ENCODE measurements at regions not wholly inside any gene's neighbourhood (a gene's known extent, or its start where the extent isn't known, plus 50 kb on each side); places are given as distances from the start of the nearest gene placed in this dataset.

DNA sequence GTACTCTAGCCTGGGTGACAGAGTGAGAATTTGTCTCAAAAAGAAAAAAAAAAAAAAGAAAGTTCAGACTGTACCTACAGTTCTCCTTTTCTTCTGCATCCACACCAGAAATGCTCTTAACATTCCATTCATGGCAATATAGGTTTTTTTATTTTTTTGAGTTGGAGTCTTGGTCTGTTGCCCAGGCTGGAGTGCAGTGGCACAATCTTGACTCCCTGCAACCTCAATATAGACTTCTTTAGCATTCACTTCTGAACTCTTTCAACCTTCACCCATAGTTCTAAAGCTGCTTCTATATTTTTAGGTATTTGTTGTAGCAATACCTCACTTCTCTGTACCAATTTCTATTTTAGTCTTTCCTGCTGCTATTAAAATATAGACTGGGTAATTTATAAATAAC, 1095.7 kb downstream of the FLRT2 start:
- FAIRE-seq (no peak), DNase-seq (ENCODE audit: low spot score in 2 of 2) (no peak)

DNA sequence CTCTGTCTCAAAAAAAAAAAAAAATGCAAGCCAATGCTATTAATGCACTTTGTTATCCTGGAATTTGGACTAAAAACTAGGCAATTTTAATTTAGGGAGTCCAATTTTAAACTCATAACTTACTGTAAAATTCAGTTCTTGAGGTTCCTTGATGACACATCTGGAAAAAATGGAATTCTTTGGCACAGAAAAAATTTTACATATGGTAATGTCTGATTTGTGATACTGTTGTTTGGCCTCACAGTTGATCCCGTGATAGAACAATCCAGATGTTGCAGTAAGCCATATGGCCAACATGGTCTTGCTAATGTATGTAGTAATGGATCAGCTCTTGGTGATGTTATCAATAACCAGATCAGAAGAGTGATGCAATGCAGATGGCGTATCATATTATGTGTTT, 1089.8 kb downstream of the FLRT2 start:
- DNase-seq (ENCODE audit: low spot score in 2 of 2) (no peak), FAIRE-seq (no peak)

DNA sequence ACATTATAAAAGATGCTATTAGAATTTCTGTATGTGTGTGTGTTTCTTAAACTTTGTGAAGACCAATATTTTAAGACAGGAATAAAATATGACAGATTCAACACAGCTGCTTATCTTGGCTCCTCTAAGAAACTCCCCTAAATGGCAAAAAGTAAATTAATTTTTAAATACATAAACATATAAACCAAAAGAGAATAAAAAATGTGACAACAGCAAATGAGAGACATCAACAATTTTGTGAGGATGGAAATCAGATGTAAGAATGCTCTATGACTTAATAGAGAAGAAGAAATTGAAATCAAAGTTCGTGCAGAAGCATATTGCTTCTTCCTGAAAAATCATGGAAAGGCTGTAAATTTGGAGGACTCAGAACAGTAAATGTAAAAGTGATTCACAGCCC, 1083.8 kb downstream of the FLRT2 start:
- no peak for DNase-seq (ENCODE audit: low spot score in 2 of 2)
- no peak for FAIRE-seq

DNA sequence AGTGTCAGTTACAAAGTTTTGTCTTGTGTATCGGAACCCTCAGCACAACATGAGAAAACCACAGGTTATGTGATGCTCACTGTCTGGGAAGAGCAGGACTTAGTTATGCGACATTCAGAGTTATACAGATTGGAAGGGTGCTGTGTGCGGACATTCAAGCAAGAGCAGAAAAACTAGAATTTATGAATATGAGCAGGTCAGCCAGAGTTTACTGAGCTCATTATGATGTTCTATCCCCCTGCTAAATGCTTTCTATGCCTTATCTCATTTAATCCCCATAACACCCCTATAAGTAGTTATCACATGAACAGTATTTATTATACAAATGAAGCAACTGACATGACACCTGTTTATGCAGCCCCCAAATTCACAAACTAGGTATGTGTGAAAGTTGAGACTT, 1083.2 kb downstream of the FLRT2 start:
- FAIRE-seq (no peak), DNase-seq (ENCODE audit: low spot score in 2 of 2) (no peak)

DNA sequence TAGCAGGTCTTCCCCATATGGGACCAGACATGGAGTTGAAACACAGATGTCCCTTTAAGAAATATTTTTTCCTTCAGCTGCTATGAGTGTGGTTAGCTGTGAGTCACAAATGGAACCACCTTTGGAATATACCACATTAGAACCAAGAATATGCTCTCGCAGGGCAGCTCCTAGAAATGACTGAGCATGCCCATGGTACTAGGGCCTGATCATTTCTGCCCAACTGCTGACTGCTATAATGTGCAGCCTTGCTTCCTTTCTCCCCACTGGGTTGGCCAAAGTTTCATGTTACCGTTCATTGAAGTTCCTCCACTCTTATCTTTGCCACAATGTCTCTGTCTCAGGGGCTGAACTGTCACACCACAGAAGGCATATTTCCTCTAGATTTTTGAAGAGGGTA, 1074.6 kb downstream of the FLRT2 start:
- DNase-seq (ENCODE audit: low spot score in 2 of 2) (no peak), FAIRE-seq (no peak)

DNA sequence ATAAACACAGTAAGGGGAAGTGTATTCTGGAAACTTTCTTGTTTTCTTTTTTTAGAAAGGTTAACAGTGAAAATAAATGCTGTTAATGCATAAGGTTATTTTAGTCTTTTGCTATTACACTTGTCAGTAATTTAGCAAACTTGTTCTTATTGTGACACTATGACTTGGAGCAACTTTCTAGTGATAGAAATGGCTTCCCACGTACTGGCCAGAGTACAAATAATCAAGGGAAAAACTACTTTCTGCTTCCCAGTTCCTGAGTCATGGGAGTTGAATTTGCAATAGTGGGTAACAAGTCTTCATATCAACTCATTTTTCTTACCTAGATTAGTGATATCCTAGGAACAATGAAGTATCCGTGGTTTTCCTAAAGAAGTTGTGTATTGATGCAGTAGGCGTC, 1072.3 kb downstream of the FLRT2 start:
- DNase-seq (ENCODE audit: low spot score in 2 of 2), result no peak
- FAIRE-seq, result no peak

DNA sequence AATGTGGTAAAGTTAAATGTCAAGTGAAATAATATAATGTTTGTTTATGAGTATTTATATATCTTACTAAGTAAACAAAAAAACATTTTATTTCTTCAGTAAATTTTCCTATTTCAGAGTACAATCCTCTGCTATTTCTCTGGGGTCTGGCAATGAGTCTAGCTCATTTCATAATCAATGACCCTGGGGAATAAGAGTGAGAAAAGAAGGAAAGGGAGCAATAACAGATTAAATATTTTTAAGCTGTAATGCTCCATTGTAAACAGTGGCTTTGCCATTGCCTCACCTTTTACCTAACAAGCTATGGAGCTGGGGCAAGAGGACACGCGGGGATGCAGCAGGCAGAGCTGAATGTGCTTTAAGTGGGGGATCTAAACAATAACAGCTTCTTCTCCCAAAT, 1071.9 kb downstream of the FLRT2 start:
- FAIRE-seq (no peak), DNase-seq (ENCODE audit: low spot score in 2 of 2) (no peak)

DNA sequence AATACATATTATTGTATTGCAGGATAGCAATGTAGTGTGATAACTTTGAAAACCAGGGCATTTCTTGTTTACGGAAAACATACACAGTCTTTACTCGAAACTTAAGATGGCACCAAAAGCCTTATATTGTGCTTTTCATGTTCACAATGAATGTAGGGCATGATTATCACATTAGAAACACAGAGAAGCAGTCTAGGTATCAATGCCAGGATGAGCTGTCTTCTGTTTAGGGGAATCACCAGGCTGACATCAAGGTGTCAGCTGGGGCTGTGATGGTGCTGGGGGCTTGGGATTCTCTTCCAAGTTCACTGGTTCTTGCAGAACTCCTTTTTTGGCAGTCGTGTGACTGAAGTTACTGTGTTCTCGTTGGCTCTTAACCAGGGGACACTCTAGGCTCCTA, 1067.3 kb downstream of the FLRT2 start:
- FAIRE-seq (no peak), DNase-seq (ENCODE audit: low spot score in 2 of 2) (no peak)

DNA sequence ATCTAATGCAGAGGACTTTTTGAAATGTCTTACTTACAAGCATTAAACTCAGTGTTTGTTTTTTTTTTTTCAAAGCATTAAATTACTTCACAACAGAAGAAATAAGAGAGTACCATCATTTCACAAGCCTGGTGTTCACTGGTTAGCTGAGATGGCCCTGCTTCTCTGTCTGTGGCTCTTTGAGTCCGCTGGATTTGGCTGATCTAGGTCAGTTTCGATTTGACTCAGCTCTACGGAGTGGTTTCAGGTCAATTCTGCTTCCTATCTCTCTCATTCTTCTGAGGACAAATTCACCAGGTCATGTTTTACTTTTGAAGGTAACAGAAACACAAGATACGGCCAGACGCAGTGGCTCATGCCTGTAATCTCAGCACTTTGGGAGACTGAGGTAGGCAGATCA, 1066.1 kb downstream of the FLRT2 start:
- DNase-seq (ENCODE audit: low spot score in 2 of 2) (no peak), FAIRE-seq (no peak)

DNA sequence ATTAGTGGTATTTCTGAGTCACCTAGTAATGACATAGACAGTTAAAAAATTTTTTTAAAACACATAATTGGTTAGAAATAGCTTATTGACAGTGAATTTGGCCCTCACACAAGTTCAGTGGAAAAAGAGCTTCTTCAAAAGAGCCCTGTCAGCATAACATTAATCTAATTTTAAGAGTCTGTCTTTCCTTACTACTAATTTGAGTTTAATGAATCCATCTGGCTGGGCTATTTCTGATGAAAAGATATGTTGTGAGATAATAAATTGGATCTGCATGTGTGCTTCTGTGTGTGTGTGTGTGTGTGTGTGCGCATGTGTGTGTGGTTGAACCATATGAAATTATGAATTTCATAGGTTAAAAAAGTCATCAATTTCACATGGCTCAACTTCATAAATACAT, 1045.2 kb downstream of the FLRT2 start:
- DNase-seq (ENCODE audit: low spot score in 2 of 2) (no peak), FAIRE-seq (no peak)

DNA sequence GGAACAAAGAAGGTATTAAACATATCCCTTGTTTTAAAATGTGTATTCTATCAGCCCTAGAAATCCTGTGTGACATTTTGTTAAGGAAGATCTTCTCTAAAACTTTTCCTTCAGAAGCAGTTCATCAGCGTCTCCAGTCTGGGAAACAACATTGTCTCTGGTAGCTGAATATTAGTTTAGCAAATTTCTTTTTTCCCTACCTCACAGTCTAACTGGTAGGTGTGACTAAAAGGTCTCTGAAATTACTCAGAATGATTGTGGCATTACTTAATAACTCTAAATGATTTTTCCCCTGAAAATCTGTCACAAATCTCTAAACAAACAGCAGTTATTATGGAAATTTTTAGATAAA, 1044.8 kb downstream of the FLRT2 start:
- no peak for DNase-seq (ENCODE audit: low spot score in 2 of 2)
- no peak for FAIRE-seq

DNA sequence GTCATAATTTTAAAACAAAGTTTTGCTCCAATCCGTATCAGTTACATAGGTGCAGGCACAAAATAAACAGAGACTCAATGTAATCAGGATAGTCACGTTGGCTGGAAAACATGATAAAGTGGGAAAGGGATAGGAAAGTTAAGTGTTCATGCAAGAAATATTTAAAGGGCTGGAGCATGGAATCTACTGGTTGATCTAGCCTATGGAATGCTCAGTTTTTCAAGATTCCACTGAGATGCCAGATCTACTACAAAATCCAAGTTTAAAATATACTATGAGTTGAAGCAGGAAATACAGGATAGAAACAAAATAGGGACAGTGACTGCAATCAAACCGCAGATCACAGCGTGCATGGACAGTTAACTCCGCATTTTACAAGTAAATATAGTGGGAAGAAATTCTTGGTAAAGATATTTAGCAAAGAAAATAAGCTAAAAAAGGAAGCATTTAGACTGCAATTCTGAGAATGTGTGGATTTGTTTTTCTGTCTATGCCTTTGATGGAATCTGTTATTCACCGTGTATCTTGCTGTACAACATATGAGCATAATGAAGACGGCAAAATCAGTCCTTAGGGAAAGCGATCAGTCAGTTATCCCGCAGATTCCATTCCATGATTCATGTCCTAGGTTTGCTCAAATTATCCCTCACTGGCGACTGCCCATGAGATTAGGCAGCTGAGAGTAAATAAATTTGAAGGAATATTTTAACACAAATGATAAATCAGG, 1044.3 kb downstream of the FLRT2 start:
- DNase-seq (ENCODE audit: low spot score in 2 of 2), result no peak
- no peak for FAIRE-seq

DNA sequence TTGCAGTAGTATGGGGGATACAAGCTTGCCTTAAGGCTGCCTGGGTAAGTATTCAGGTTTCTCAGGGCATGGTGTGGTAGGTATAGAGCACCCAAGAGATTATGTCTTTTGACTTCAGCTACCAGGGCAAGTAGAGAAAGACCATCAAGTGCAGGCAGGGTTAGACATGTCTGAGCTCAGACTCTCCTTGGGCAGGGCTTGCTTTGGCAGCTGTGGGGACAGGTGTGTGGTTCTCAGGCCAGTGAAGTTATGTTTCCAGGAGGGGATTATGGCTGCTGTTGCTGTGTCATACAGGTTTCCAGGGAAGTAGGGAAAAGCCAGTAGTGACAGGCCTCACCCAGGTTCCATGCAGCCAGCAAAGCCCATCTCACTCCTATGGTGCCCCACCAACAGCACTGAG, 1040.4 kb downstream of the FLRT2 start:
- DNase-seq (ENCODE audit: low spot score in 2 of 2) (no peak), FAIRE-seq (no peak)

DNA sequence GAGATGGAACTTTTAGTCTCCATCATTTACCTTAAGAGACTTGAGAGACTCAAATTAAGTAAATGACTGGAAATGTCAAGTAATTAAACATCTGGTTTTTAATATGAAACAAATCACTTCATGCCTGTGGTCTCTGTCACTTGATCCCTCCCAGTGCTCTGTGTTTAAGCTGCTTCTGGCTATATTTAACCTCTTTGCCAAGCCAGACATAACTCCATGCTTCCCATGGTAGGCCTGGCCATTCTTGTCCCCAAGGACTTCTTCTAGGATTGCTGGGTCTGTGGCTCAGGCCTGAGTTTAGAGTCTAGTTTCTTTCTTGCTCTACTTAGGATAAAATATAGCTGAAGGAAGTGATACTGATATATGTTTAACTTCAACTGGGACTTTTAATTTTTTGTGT, 1013.6 kb downstream of the FLRT2 start:
- FAIRE-seq (no peak), DNase-seq (ENCODE audit: low spot score in 2 of 2) (no peak)

DNA sequence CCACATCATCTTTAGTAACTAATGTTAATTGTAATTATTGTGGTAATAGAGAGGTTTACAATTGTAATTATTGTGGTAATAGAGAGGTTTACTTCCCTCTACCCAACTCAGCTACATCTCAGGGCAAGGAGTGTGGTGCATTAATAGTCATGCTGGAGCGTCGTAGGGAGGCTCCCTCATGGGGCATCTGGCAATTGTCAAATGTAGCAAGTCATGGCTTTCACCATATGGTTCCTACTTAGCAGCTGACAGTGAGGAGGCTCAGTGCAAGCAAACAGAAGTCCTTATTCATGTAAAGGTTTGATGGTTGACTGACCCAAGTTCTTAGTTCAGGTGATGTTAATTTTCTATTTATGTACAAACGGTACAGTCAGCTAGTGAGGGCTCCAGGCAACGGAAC, 1012.0 kb downstream of the FLRT2 start:
- DNase-seq (ENCODE audit: low spot score in 2 of 2), result no peak
- FAIRE-seq, result no peak

DNA sequence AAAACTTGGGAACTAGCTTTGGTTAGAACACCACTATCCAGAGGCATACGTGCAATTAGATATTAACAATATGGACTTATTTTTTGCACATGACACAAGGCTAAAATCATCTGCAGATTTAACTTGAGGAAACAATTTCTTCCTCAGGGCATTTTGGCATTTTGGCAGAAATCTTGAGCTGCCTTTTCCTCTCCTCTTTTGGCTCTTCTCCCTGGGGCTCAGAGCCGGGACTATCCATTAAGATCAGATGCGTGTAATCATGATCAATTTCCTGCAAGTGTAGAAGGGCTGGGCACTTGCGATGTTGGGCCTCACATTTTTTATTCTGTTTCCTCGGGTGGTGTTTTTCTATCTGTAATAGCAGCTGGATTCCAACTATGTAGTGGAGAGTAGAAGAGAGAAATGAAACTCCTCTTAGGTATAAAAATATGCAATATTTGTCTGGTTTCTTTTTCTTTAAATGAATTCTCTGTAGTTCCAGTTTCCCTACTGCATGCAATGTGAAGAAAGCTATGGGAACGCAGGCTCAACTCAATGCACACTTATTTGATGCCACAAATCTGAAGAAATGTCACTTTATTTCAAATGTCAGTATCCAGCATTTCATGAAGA, 1010.8 kb downstream of the FLRT2 start:
- FAIRE-seq, result no peak
- DNase-seq (ENCODE audit: low spot score in 2 of 2), result no peak

DNA sequence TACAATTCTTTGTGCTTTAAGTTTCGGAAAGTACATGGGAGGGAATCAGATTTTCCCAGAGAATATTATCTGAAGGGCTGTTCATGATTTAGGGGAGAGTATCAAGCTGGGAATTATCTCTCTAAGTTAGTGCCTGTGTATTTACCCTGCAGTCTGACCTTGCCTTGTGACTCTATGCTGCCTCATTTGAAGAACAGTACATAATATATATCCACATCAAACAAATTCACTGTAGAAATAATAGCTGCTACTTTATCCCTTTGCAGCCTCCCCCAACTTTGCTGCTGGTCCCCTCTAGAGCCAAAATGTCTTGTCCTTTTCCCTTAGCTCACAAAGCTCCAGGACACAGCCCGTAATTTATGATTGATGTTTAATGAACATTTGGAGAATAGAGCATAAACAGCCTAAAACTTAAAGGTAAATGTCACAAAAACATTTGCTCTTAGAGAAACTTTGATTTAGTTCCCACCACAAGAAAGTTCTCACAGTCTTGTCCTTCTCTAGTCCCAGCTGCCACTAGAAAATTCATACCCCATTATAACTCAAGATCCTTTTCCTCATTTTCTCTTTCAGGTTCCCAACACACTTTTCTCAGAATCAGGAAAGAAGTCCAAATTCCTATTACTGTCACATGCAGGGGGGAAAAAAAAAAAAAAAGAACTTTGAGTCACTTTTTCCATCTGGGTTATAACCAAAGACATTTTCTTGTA, 1009.6 kb downstream of the FLRT2 start:
- no peak for FAIRE-seq
- no peak for DNase-seq (ENCODE audit: low spot score in 2 of 2)

DNA sequence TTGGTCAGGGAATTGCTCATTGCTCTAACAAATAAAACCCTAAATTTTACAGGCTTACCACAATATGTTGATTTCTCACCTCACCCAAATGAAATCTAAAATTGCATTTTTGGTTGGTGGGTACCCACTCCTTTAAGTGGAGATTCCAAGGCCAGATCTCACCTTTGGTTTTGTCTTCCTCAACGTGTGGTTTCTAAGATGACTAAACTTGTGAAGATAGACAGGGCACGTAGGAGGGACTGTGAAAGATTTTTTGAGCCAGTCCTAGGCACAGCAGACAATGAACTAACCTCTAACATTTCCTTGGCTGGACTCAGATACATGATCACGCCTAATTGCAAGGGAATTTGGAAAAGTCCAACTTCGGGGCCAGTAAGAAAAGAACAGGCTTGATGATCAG, 1003.9 kb downstream of the FLRT2 start:
- FAIRE-seq, result no peak

DNA sequence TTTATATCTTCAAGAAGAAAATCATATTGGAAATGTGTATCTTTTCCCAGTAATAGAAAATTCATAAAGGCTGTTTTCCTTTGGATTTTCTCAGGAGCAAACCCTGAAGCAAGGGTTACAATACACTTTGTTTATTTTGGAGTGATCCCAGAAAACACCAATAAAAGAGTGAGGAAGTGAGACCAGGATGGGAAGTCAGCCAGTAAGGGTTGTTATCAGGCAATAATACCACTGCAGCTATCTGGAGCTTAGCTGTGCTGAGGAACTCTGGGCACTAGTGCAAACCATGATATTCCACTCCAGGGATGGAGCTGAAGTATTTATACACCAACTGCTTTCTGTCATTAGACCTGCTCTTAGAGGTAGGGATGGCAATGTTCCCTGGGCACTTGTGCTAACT, 1002.3 kb downstream of the FLRT2 start:
- no peak for DNase-seq (ENCODE audit: low spot score in 2 of 2)
- FAIRE-seq, result no peak

More for the DNA sequence above, 1003.9 kb downstream of the FLRT2 start:
- DNase-seq (ENCODE audit: low spot score in 2 of 2), result no peak

DNA sequence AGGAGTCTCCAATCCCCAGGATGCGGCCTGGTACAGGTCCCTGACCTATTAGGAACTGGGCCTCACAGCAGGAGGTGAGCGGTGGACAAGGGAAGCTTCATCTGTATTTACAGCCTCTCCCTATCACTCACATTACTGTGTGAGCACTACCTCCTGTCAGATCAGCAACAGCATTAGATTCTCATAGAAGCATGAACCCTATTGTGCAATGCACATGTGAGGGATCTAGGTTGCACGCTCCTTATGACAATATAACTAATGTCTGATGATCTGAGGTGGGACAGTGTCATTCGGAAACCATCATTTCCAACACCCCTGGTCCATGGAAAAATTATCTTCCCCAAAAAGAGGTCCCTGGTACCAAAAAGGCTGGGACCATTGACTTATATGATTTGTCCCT, 1000.5 kb downstream of the FLRT2 start:
- DNase-seq (ENCODE audit: low spot score in 2 of 2) (no peak), FAIRE-seq (no peak)

DNA sequence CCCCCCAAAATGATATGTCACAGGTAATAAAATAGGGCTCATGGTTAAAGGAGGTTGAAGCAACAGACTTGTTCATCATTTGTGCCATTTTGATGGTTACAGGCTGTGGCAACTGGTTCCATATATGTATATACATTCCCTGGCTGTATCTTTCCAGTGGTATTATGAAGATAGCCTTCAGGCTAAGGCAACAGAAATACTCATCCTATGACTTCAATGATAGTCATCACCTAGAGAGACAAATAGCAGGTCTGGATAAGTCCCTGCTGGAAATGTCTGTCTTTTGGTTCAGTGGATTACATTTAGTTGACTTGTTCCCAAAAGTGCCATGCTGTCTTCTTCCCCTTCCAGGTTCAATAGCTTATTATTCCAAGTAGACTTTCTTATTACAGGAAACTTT, 997.4 kb downstream of the FLRT2 start:
- DNase-seq (ENCODE audit: low spot score in 2 of 2) (no peak), FAIRE-seq (no peak)

DNA sequence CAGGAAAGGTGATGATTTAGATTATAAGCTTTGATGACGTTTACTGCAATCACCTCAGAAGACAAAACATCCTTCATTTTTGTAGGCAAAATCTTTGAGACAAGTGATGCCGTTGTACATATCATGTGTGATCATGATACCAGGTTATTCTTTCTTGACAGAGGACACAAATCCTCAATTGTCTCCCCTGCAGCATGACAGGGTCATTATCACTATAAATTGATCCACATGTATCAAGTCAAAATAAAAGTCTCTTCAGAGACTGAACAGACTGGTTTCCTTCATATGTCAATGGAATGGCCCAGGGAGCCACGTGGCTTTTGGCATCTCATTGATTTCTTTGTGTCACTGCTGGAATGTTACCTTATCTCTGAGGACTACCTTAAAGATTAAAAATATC, 995.7 kb downstream of the FLRT2 start:
- no peak for DNase-seq (ENCODE audit: low spot score in 2 of 2)
- FAIRE-seq, result no peak

All from frontal cortex (tissue), 3 donors.